ENCODE measurements at regions not wholly inside any gene's neighbourhood (a gene's known extent, or its start where the extent isn't known, plus 50 kb on each side); places are given as distances from the start of the nearest gene placed in this dataset.
"Not testable (repeated sequence)": the region's sequence is repeated elsewhere in the genome, so short reads cannot be mapped to it uniquely, and the experiment has no call there.

GRCh38 chr12:73699318-73699717 is 838.3 kb upstream of the ATXN7L3B start:
- no peak for DNase-seq (ENCODE audit: low spot score)

- no peak for DNase-seq (ENCODE audit: low spot score)
Measured at GRCh38 chr12:73714655-73715054, 823.0 kb upstream of the ATXN7L3B start.

GRCh38 chr12:73716143-73716542 is 821.5 kb upstream of the ATXN7L3B start:
- DNase-seq (ENCODE audit: low spot score): not testable (repeated sequence)

GRCh38 chr12:73719223-73719622 is 818.4 kb upstream of the ATXN7L3B start:
- DNase-seq (ENCODE audit: low spot score): no peak

- no peak for DNase-seq (ENCODE audit: low spot score)
Measured at GRCh38 chr12:73726881-73727280, 810.8 kb upstream of the ATXN7L3B start.

GRCh38 chr12:73731658-73732057 is 806.0 kb upstream of the ATXN7L3B start:
- no peak for DNase-seq (ENCODE audit: low spot score)

- DNase-seq (ENCODE audit: low spot score): no peak
Measured at GRCh38 chr12:73769337-73769736, 768.3 kb upstream of the ATXN7L3B start.

GRCh38 chr12:73798523-73798922 is 739.1 kb upstream of the ATXN7L3B start:
- no peak for DNase-seq (ENCODE audit: low spot score)

GRCh38 chr12:73815072-73815645 is 722.5 kb upstream of the ATXN7L3B start:
- DNase-seq (ENCODE audit: low spot score): no peak

GRCh38 chr12:73817161-73817560 is 720.5 kb upstream of the ATXN7L3B start:
- DNase-seq (ENCODE audit: low spot score): no peak

- no peak for DNase-seq (ENCODE audit: low spot score)
Measured at GRCh38 chr12:73833746-73834145, 703.9 kb upstream of the ATXN7L3B start.

GRCh38 chr12:73841963-73842362 is 695.7 kb upstream of the ATXN7L3B start:
- DNase-seq (ENCODE audit: low spot score): no peak

GRCh38 chr12:73863546-73863945 is 674.1 kb upstream of the ATXN7L3B start:
- no peak for DNase-seq (ENCODE audit: low spot score)

GRCh38 chr12:73867147-73867546 is 670.5 kb upstream of the ATXN7L3B start:
- no peak for DNase-seq (ENCODE audit: low spot score)

GRCh38 chr12:73877291-73877690 is 660.3 kb upstream of the ATXN7L3B start:
- DNase-seq (ENCODE audit: low spot score): not testable (repeated sequence)

- no peak for DNase-seq (ENCODE audit: low spot score)
Measured at GRCh38 chr12:73892201-73892600, 645.4 kb upstream of the ATXN7L3B start.

- DNase-seq (ENCODE audit: low spot score): no peak
Measured at GRCh38 chr12:73898645-73899044, 639.0 kb upstream of the ATXN7L3B start.

GRCh38 chr12:73902260-73902659 is 635.4 kb upstream of the ATXN7L3B start:
- DNase-seq (ENCODE audit: low spot score): no peak

- no peak for DNase-seq (ENCODE audit: low spot score)
Measured at GRCh38 chr12:73906757-73907156, 630.9 kb upstream of the ATXN7L3B start.

GRCh38 chr12:73935817-73936216 is 601.8 kb upstream of the ATXN7L3B start:
- no peak for DNase-seq (ENCODE audit: low spot score)

GRCh38 chr12:73947326-73948026 is 590.2 kb upstream of the ATXN7L3B start:
- no peak for DNase-seq (ENCODE audit: low spot score)

- no peak for DNase-seq (ENCODE audit: low spot score)
Measured at GRCh38 chr12:73950507-73950906, 587.1 kb upstream of the ATXN7L3B start.

GRCh38 chr12:73951956-73952703 is 585.5 kb upstream of the ATXN7L3B start:
- DNase-seq (ENCODE audit: low spot score): no peak
